GM12873 (cell line): ENCODE measurements at regions not wholly inside any gene's neighbourhood (a gene's known extent, or its start where the extent isn't known, plus 50 kb on each side); places are given as distances from the start of the nearest gene placed in this dataset.

Experiments used
- TF ChIP-seq, protein P1 (sequence below): IDR thresholded peaks from 2 replicates; pipeline ENCODE4 v1.5.1; 2012; ENCODE audit warnings: low read depth, mild to moderate bottlenecking, moderate library complexity, low read length, control low read depth; ENCODE audit not compliant: insufficient read depth; ENCODE audit errors: missing control alignments

DNA sequence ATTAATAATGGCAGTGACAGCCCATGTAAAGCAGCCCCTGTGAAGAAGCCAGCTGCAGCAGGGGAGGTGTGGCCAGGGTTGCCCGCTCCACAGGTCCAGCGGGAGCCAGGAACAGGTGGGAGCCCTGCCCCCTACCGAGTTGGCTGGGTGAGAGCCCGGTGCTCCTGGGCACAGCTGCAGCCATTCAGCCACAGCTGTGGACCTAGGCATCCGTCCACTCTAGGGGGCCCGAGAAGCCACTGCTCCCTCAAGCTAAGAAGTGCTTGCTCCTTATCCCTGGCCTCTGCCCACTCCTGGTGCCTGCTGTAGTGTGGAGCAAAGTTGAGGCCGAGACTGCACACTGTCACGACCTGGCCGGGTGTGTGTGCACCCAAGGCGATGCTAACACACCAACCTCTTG, 1469.0 kb downstream of the PCDH7 start:
- TF ChIP-seq, protein P1, sequence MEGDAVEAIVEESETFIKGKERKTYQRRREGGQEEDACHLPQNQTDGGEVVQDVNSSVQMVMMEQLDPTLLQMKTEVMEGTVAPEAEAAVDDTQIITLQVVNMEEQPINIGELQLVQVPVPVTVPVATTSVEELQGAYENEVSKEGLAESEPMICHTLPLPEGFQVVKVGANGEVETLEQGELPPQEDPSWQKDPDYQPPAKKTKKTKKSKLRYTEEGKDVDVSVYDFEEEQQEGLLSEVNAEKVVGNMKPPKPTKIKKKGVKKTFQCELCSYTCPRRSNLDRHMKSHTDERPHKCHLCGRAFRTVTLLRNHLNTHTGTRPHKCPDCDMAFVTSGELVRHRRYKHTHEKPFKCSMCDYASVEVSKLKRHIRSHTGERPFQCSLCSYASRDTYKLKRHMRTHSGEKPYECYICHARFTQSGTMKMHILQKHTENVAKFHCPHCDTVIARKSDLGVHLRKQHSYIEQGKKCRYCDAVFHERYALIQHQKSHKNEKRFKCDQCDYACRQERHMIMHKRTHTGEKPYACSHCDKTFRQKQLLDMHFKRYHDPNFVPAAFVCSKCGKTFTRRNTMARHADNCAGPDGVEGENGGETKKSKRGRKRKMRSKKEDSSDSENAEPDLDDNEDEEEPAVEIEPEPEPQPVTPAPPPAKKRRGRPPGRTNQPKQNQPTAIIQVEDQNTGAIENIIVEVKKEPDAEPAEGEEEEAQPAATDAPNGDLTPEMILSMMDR, result no peak

GRCh38 chr4:32189788-32190187, 1469.6 kb downstream of the PCDH7 start:
- TF ChIP-seq, protein P1, result no peak

GRCh38 chr4:32191961-32192360, 1471.8 kb downstream of the PCDH7 start:
- TF ChIP-seq, protein P1, result no peak

DNA sequence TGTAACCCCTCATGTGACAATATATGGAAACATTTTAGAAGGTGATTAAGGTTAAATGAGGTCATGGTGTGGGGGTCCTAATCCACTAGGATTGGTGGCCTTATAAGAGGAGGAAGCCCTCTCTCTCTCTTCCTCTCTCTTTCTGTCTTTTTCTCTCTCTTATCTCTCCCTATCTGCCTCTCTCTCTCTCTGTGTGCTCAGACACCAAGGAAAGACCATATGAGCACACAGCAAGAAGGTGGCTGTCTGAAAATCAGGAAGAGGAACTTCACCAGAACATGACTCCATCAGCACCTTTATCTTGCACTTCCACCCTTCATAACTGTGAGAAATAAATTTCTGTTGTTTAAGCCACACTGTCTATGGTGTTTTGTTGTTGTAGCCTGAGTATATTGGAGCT, 1472.2 kb downstream of the PCDH7 start:
- TF ChIP-seq, protein P1, result no peak

GRCh38 chr4:32192991-32193390, 1472.8 kb downstream of the PCDH7 start:
- TF ChIP-seq, protein P1, result no peak

GRCh38 chr4:32196950-32197688, 1477.0 kb downstream of the PCDH7 start:
- TF ChIP-seq, protein P1, result no peak

GRCh38 chr4:32199639-32200038, 1479.5 kb downstream of the PCDH7 start:
- TF ChIP-seq, protein P1, result no peak
